Gastroesophageal sphincter (tissue), 4 donors: ENCODE measurements at regions not wholly inside any gene's neighbourhood (a gene's known extent, or its start where the extent isn't known, plus 50 kb on each side); places are given as distances from the start of the nearest gene placed in this dataset.

Source experiments
- ATAC-seq: fragments of 150-250 bp; one replicate; pipeline ENCODE4 v1.9.1; 2016; ENCODE audit warnings: mild to moderate bottlenecking, moderate library complexity
- H3K27ac ChIP-seq, 4 donors: fragments of 200-600 bp; sonication (generic) in 3 of 4; 1 replicate in 3 of 4; 2 replicates in 1 of 4; pipeline ENCODE4 v1.5.1; 2016 to 2019
- H3K27me3 ChIP-seq: fragments of 200-600 bp; sonication (generic); one replicate; pipeline ENCODE4 v1.5.1; 2019
- H3K36me3 ChIP-seq, 2 donors: fragments of 200-600 bp; sonication (generic); one replicate each; pipeline ENCODE4 v1.5.1; 2019; ENCODE audit warnings: control low read depth in 1 of 2
- H3K4me1 ChIP-seq, 3 donors: fragments of 200-600 bp; sonication (generic); 1 replicate in 2 of 3; 2 replicates in 1 of 3; pipeline ENCODE4 v1.5.1; 2016 to 2019; ENCODE audit warnings: control low read depth in 2 of 3
- H3K4me3 ChIP-seq, 2 donors: fragments of 200-600 bp; sonication (generic); one replicate each; pipeline ENCODE4 v1.5.1; 2019; ENCODE audit warnings: mild to moderate bottlenecking in 1 of 2, moderate library complexity in 1 of 2
- H3K9me3 ChIP-seq, 3 donors: fragments of 200-600 bp; sonication (generic); one replicate each; pipeline ENCODE4 v1.5.1; 2017 to 2019; ENCODE audit warnings: control low read depth in 2 of 3
- CTCF ChIP-seq, 4 experiments: fragments of 200-600 bp in 2 of 4; fragments of 450-650 bp in 2 of 4; sonication (generic) in 1 of 4; IDR thresholded peaks; one replicate each; pipeline ENCODE4 v1.5.1; 2017 to 2019; ENCODE audit warnings: antibody characterized with exemption in 4 of 4, mild to moderate bottlenecking in 2 of 4, moderate library complexity in 2 of 4
- EP300 ChIP-seq: sonication (generic); formaldehyde crosslinking; IDR thresholded peaks from one replicate; pipeline ENCODE4 v1.6.1; 2017; ENCODE audit warnings: antibody characterized with exemption, mild to moderate bottlenecking
- POLR2A ChIP-seq, 2 donors: fragments of 450-650 bp; IDR thresholded peaks; one replicate each; pipeline ENCODE4 v1.6.1; 2017; ENCODE audit warnings: antibody characterized with exemption in 2 of 2, mild to moderate bottlenecking in 2 of 2, moderate library complexity in 1 of 2
- POLR2AphosphoS5 ChIP-seq: sonication (generic); formaldehyde crosslinking; IDR thresholded peaks from one replicate; pipeline ENCODE4 v1.6.1; 2017; ENCODE audit warnings: antibody characterized with exemption
- WGBS, 2 donors: methylation state at CpG; one replicate each; pipeline ENCODE4 v1.1.5; 2018; ENCODE audit warnings: low coverage in 1 of 2; 5-methylcytosine and 5-hydroxymethylcytosine counted together

GRCh38 chrX:7515681-7516413, 327.1 kb upstream of the VCX start:
- Histone ChIP-seq H3K36me3 (no peaks in the 10 kb centered on the region), H3K27me3 (no peaks in the 10 kb centered on the region), H3K9me3 (no peaks in the 10 kb centered on the region), H3K27ac (no peak overlapping the region), H3K4me1 (no peaks in the 10 kb centered on the region), H3K4me3 (no peak overlapping the region)
- no peak for ATAC-seq
- TF ChIP-seq POLR2A (IDR thresholded peaks at IDR 0.05), result no peak
- TF ChIP-seq EP300, result no peak
- TF ChIP-seq CTCF (IDR thresholded peaks at IDR 0.05), result no peak
- TF ChIP-seq POLR2AphosphoS5, result no peak
- WGBS, 2 donors, result 55 to 60% methylated on average over 3 of the region's 4 CpGs

- no peak overlapping the region for H3K4me3 ChIP-seq
- no peaks in the 10 kb centered on the region for H3K9me3 ChIP-seq
- H3K36me3 ChIP-seq, result no peaks in the 10 kb centered on the region
- no peak overlapping the region for H3K27ac ChIP-seq
- no peaks in the 10 kb centered on the region for H3K27me3 ChIP-seq
- ATAC-seq, result no peak
- WGBS, 2 donors, result 81 to 85% methylated on average over 6 to 7 of the region's 7 CpGs
- H3K4me1 ChIP-seq, result no peaks in the 10 kb centered on the region
- TF ChIP-seq POLR2A (IDR thresholded peaks at IDR 0.05), result no peak
- no peak for TF ChIP-seq CTCF (IDR thresholded peaks at IDR 0.05)
- no peak for TF ChIP-seq EP300
- no peak for TF ChIP-seq POLR2AphosphoS5
Measured at GRCh38 chrX:7514871-7515599, 327.9 kb upstream of the VCX start.

GRCh38 chrX:7512845-7513244, 330.1 kb upstream of the VCX start:
- Histone ChIP-seq H3K9me3 (no peaks in the 10 kb centered on the region), H3K36me3 (no peaks in the 10 kb centered on the region), H3K4me3 (no peak overlapping the region), H3K27ac (no peak overlapping the region), H3K4me1 (no peaks in the 10 kb centered on the region), H3K27me3 (no peaks in the 10 kb centered on the region)
- 69 to 76% methylated on average over 2 of the region's 2 CpGs for WGBS, 2 donors
- TF ChIP-seq CTCF (IDR thresholded peaks at IDR 0.05) (no peak), POLR2AphosphoS5 (no peak), POLR2A (IDR thresholded peaks at IDR 0.05) (no peak), EP300 (no peak)
- ATAC-seq, result no peak

- Histone ChIP-seq H3K9me3 (no peaks in the 10 kb centered on the region), H3K36me3 (no peaks in the 10 kb centered on the region), H3K4me1 (no peaks in the 10 kb centered on the region), H3K4me3 (no peak overlapping the region), H3K27ac (no peak overlapping the region), H3K27me3 (no peaks in the 10 kb centered on the region)
- no peak for ATAC-seq
- 78% methylated on average over 3 of the region's 5 CpGs; no CpG with 5 or more reads in 1 of the 2 donors for WGBS, 2 donors
- TF ChIP-seq EP300, result no peak
Measured at GRCh38 chrX:7503251-7503650, 339.7 kb upstream of the VCX start.

GRCh38 chrX:7500386-7500785, 342.6 kb upstream of the VCX start:
- Histone ChIP-seq H3K27me3 (no peaks in the 10 kb centered on the region), H3K36me3 (no peaks in the 10 kb centered on the region), H3K4me3 (no peak overlapping the region), H3K9me3 (no peaks in the 10 kb centered on the region), H3K27ac (no peak overlapping the region), H3K4me1 (no peaks in the 10 kb centered on the region)
- ATAC-seq, result no peak
- TF ChIP-seq EP300 (no peak), POLR2A (IDR thresholded peaks at IDR 0.05) (no peak), CTCF (IDR thresholded peaks at IDR 0.05) (no peak), POLR2AphosphoS5 (no peak)
- 67 to 93% methylated on average over 2 to 3 of the region's 3 CpGs for WGBS, 2 donors
